GM03348 (cell line): ENCODE measurements at regions not wholly inside any gene's neighbourhood (a gene's known extent, or its start where the extent isn't known, plus 50 kb on each side); places are given as distances from the start of the nearest gene placed in this dataset.
A peak's percentile ranks its signal among the peaks of the same experiment; 100 is the strongest.
"Not testable (repeated sequence)": the region's sequence is repeated elsewhere in the genome, so short reads cannot be mapped to it uniquely, and the experiment has no call there.

Source experiments
- DNase-seq: peaks from one replicate; pipeline ENCODE4 v3.0.0; 2012; ENCODE audit warnings: low spot score

- not testable (repeated sequence) for DNase-seq
Measured at GRCh38 chr3:195669310-195669709, 51.5 kb upstream of the MUC20 start.

GRCh38 chr3:195668131-195668766 is 52.5 kb upstream of the MUC20 start:
- DNase-seq, result not testable (repeated sequence)

GRCh38 chr3:195665311-195665710 is 55.5 kb upstream of the MUC20 start:
- DNase-seq, result not testable (repeated sequence)

- DNase-seq, result not testable (repeated sequence)
Measured at GRCh38 chr3:195664131-195664530, 56.6 kb upstream of the MUC20 start.

GRCh38 chr3:195659136-195659533 is 61.6 kb upstream of the MUC20 start:
- not testable (repeated sequence) for DNase-seq

GRCh38 chr3:195658381-195659135 is 62.2 kb upstream of the MUC20 start:
- not testable (repeated sequence) for DNase-seq

GRCh38 chr3:195657475-195658372 is 63.1 kb upstream of the MUC20 start:
- DNase-seq, result peak; percentile 4

- DNase-seq, result not testable (repeated sequence)
Measured at GRCh38 chr3:195656091-195656490, 64.7 kb upstream of the MUC20 start.

- not testable (repeated sequence) for DNase-seq
Measured at GRCh38 chr3:195654746-195655145, 66.0 kb upstream of the MUC20 start.

GRCh38 chr3:195654138-195654537 is 66.6 kb upstream of the MUC20 start:
- not testable (repeated sequence) for DNase-seq

GRCh38 chr3:195653641-195654040 is 67.1 kb upstream of the MUC20 start:
- not testable (repeated sequence) for DNase-seq

GRCh38 chr3:195647912-195648702 is 64.4 kb upstream of the APOD start:
- not testable (repeated sequence) for DNase-seq

GRCh38 chr3:195645872-195646271 is 62.1 kb upstream of the APOD start:
- DNase-seq, result not testable (repeated sequence)

GRCh38 chr3:195643245-195643644 is 59.5 kb upstream of the APOD start:
- not testable (repeated sequence) for DNase-seq

GRCh38 chr3:195642311-195642710 is 58.6 kb upstream of the APOD start:
- not testable (repeated sequence) for DNase-seq

GRCh38 chr3:195638456-195638855 is 54.7 kb upstream of the APOD start:
- not testable (repeated sequence) for DNase-seq

- DNase-seq, result not testable (repeated sequence)
Measured at GRCh38 chr3:195637473-195638233, 53.9 kb upstream of the APOD start.

- DNase-seq, result not testable (repeated sequence)
Measured at GRCh38 chr3:195637011-195637410, 53.3 kb upstream of the APOD start.

GRCh38 chr3:195635898-195636685 is 52.4 kb upstream of the APOD start:
- DNase-seq, result not testable (repeated sequence)
